GM12892 (cell line): ENCODE measurements at regions not wholly inside any gene's neighbourhood (a gene's known extent, or its start where the extent isn't known, plus 50 kb on each side); places are given as distances from the start of the nearest gene placed in this dataset.

Source experiments
- POLR2A ChIP-seq: IDR thresholded peaks from 2 replicates; pipeline ENCODE4 v1.6.1; 2011; ENCODE audit warnings: low read depth, low read length, control low read depth
- POLR2AphosphoS5 ChIP-seq: IDR thresholded peaks from 2 replicates; pipeline ENCODE4 v1.6.1; 2011; ENCODE audit warnings: low read depth, low read length, control low read depth
- TAF1 ChIP-seq: IDR thresholded peaks from 2 replicates; pipeline ENCODE4 v1.6.1; 2011; ENCODE audit warnings: low read depth, mild to moderate bottlenecking, control low read depth, low read length, borderline replicate concordance

DNA sequence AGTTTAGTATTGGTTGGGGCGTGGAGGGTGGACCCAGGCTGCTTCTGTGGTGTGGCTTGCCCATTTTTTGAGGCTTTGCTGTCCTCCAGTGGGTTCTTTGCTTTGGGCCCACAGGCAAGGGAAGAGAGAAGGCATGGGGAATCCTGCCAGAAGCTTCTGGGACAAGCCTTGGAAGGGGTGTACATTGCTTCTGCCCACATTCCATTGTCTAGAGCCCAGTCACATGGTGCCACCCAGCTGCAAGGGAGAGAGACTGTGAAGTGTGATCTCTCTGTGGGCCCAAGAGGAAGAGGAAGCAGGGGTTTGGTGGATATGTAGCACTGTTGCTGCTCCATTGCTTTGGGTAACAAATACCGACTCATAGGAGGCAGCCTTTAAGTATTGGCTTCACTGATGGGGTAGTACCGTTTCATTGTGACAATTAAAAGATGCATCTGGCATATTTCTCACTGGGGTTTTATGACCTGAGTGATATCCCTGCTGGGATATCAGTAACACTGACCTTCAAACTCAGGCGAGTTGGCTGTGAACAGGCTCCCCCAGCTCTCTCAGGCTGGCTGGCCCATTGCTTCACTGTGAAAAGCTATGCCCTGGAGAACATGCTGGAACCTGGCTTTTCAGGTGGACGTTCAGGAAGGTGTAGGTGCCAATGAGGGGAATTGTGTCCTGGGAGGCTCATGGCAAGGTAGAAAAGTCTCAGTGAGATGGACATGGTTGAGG is 85.9 kb downstream of the CLDN34 start:
- TF ChIP-seq POLR2A (no peak), POLR2AphosphoS5 (no peak), TAF1 (no peak)
